ENCODE measurements at regions not wholly inside any gene's neighbourhood (a gene's known extent, or its start where the extent isn't known, plus 50 kb on each side); places are given as distances from the start of the nearest gene placed in this dataset.

- in situ Hi-C loops (cut with MboI; ENCODE audit: low sequenced_read_pairs), result no loop called here
These were observed 54.4 kb upstream of the CELF4 start for GRCh38 chr18:37619964-37620363.

- in situ Hi-C loops (cut with MboI; ENCODE audit: low sequenced_read_pairs), result no loop called here
These were observed 52.0 kb upstream of the CELF4 start for GRCh38 chr18:37617623-37618022.

Measured in HL-60/S4 treated with retinoic acid at 250 ng/mL for 4 days and 3 days (cell line).